ENCODE measurements at regions not wholly inside any gene's neighbourhood (a gene's known extent, or its start where the extent isn't known, plus 50 kb on each side); places are given as distances from the start of the nearest gene placed in this dataset.
"Not testable (repeated sequence)": the region's sequence is repeated elsewhere in the genome, so short reads cannot be mapped to it uniquely, and the experiment has no call there.

GRCh38 chr3:11739706-11740105, 96.0 kb upstream of the VGLL4 start:
- DNase-seq: no peak
- ATAC-seq (ENCODE audit: poor library complexity): no peak
- intact Hi-C loops (cut with DNase I): no loop called here

- no peak for DNase-seq
- intact Hi-C loops (cut with DNase I): no loop called here
- ATAC-seq (ENCODE audit: poor library complexity): no peak
These were observed 95.4 kb upstream of the VGLL4 start for GRCh38 chr3:11739123-11739522.

GRCh38 chr3:11737742-11738141, 94.0 kb upstream of the VGLL4 start:
- DNase-seq (no peak), ATAC-seq (ENCODE audit: poor library complexity) (no peak)
- intact Hi-C loops (cut with DNase I): no loop called here

GRCh38 chr3:11736136-11736833, 92.6 kb upstream of the VGLL4 start:
- intact Hi-C loops (cut with DNase I): no loop called here
- no peak for DNase-seq
- ATAC-seq (ENCODE audit: poor library complexity): no peak

- intact Hi-C loops (cut with DNase I): no loop called here
- no peak for ATAC-seq (ENCODE audit: poor library complexity)
These were observed 91.9 kb upstream of the VGLL4 start for GRCh38 chr3:11735638-11736037.

GRCh38 chr3:11735111-11735510, 91.4 kb upstream of the VGLL4 start:
- intact Hi-C loops (cut with DNase I): not testable (repeated sequence)

More at GRCh38 chr3:11735638-11736037, 91.9 kb upstream of the VGLL4 start:
- no peak for DNase-seq

GRCh38 chr3:11733914-11734313, 90.2 kb upstream of the VGLL4 start:
- DNase-seq: no peak
- no peak for ATAC-seq (ENCODE audit: poor library complexity)
- intact Hi-C loops (cut with DNase I): no loop called here

More at GRCh38 chr3:11735111-11735510, 91.4 kb upstream of the VGLL4 start:
- ATAC-seq (ENCODE audit: poor library complexity); DNase-seq: not testable (repeated sequence)

- ATAC-seq (ENCODE audit: poor library complexity) (no peak), DNase-seq (no peak)
- intact Hi-C loops (cut with DNase I): no loop called here
These were observed 83.5 kb upstream of the VGLL4 start for GRCh38 chr3:11727207-11727606.

GRCh38 chr3:11726146-11726545, 82.4 kb upstream of the VGLL4 start:
- intact Hi-C loops (cut with DNase I): no loop called here
- no peak for ATAC-seq (ENCODE audit: poor library complexity)
- DNase-seq: no peak

- intact Hi-C loops (cut with DNase I); ATAC-seq (ENCODE audit: poor library complexity): not testable (repeated sequence)
These were observed 81.6 kb upstream of the VGLL4 start for GRCh38 chr3:11725340-11725641.

GRCh38 chr3:11724615-11725339, 81.1 kb upstream of the VGLL4 start:
- intact Hi-C loops (cut with DNase I): no loop called here
- DNase-seq: no peak

More at GRCh38 chr3:11725340-11725641, 81.6 kb upstream of the VGLL4 start:
- not testable (repeated sequence) for DNase-seq

GRCh38 chr3:11721479-11721878, 77.8 kb upstream of the VGLL4 start:
- intact Hi-C loops (cut with DNase I): no loop called here
- no peak for ATAC-seq (ENCODE audit: poor library complexity)
- DNase-seq: no peak

More at GRCh38 chr3:11724615-11725339, 81.1 kb upstream of the VGLL4 start:
- no peak for ATAC-seq (ENCODE audit: poor library complexity)

- ATAC-seq (ENCODE audit: poor library complexity): no peak
- intact Hi-C loops (cut with DNase I): no loop called here
- no peak for DNase-seq
These were observed 77.2 kb upstream of the VGLL4 start for GRCh38 chr3:11720917-11721411.

- intact Hi-C loops (cut with DNase I): no loop called here
- ATAC-seq (ENCODE audit: poor library complexity): peak; percentile 68
- DNase-seq: peak; percentile 82
These were observed 76.7 kb upstream of the VGLL4 start for GRCh38 chr3:11720304-11720898.

- ATAC-seq (ENCODE audit: poor library complexity) (peak; percentile 88), DNase-seq (peak; percentile 84)
- intact Hi-C loops (cut with DNase I): no loop called here
These were observed 75.9 kb upstream of the VGLL4 start for GRCh38 chr3:11719406-11720303.

- intact Hi-C loops (cut with DNase I): no loop called here
- peak; percentile 37 for ATAC-seq (ENCODE audit: poor library complexity)
- peak; percentile 69 for DNase-seq
These were observed 75.1 kb upstream of the VGLL4 start for GRCh38 chr3:11718637-11719405.

- ATAC-seq (ENCODE audit: poor library complexity): no peak
These were observed 74.3 kb upstream of the VGLL4 start for GRCh38 chr3:11717768-11718636.

More at GRCh38 chr3:11717768-11718636, 74.3 kb upstream of the VGLL4 start:
- intact Hi-C loops (cut with DNase I): no loop called here
- no peak for DNase-seq
